HUES48 (cell line): ENCODE measurements at regions not wholly inside any gene's neighbourhood (a gene's known extent, or its start where the extent isn't known, plus 50 kb on each side); places are given as distances from the start of the nearest gene placed in this dataset.
A peak's percentile ranks its signal among the peaks of the same experiment; 100 is the strongest.
"Not testable (repeated sequence)": the region's sequence is repeated elsewhere in the genome, so short reads cannot be mapped to it uniquely, and the experiment has no call there.

Source experiments
- H3K27ac ChIP-seq: one replicate; pipeline ENCODE4 v1.7.0; 2013; ENCODE audit warnings: low read depth, low read length, inconsistent platforms
- H3K27me3 ChIP-seq: 2 replicates; pipeline ENCODE4 v1.6.1; 2013; ENCODE audit warnings: mild to moderate bottlenecking, low read length; ENCODE audit not compliant: control insufficient read depth, insufficient read depth
- H3K36me3 ChIP-seq: 2 replicates; pipeline ENCODE4 v1.6.1; 2013; ENCODE audit warnings: low read length; ENCODE audit not compliant: control insufficient read depth, insufficient read depth
- H3K4me1 ChIP-seq: 2 replicates; pipeline ENCODE4 v1.6.1; 2013; ENCODE audit warnings: mild to moderate bottlenecking, low read length; ENCODE audit not compliant: control insufficient read depth, insufficient read depth
- H3K4me3 ChIP-seq: 2 replicates; pipeline ENCODE4 v1.5.1; 2013; ENCODE audit warnings: mild to moderate bottlenecking, low read depth, low read length
- H3K9ac ChIP-seq: 2 replicates; pipeline ENCODE4 v1.6.1; 2013; ENCODE audit warnings: mild to moderate bottlenecking, low read depth, low read length, moderate library complexity
- H3K9me3 ChIP-seq: 2 replicates; pipeline ENCODE4 v1.6.1; 2013; ENCODE audit warnings: low read length; ENCODE audit not compliant: control insufficient read depth, insufficient read depth

GRCh38 chr2:139720056-139720455 lies 939.9 kb upstream of the NXPH2 start:
- H3K9ac ChIP-seq = no peak overlapping the region
- H3K4me3 ChIP-seq = no peak overlapping the region
- H3K4me1 ChIP-seq = peaks cover 47% of the 10 kb centered on the region
- H3K36me3 ChIP-seq = no peaks in the 10 kb centered on the region
- no peaks in the 10 kb centered on the region for H3K9me3 ChIP-seq
- H3K27ac ChIP-seq = no peak overlapping the region
- H3K27me3 ChIP-seq = no peaks in the 10 kb centered on the region; the same call in 1 of the 2 replicates

DNA sequence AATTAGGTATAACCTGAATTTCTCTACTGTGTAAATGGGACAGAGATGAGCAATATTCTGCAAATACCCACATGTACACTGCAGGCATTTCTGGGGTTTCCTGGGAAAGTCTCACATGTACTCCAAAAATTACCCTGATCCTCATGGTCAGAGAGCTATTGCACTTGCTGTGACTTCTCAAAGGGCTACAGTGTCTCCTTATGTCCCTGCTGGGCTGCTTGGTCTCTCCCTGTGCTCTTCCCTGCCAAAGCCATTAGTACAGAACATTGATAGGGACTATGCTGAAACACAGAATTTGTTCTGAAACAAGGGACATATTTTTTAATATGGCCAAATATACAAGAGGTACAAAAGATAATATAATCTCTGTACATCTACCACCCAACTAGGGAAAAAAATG lies 924.4 kb upstream of the NXPH2 start:
- Histone ChIP-seq H3K9me3 (no peaks in the 10 kb centered on the region), H3K27me3 (no peaks in the 10 kb centered on the region), H3K4me1 (peaks cover 6% of the 10 kb centered on the region; the same call in 1 of the 2 replicates), H3K27ac (no peak overlapping the region), H3K4me3 (no peak overlapping the region), H3K9ac (no peak overlapping the region), H3K36me3 (no peaks in the 10 kb centered on the region)

DNA sequence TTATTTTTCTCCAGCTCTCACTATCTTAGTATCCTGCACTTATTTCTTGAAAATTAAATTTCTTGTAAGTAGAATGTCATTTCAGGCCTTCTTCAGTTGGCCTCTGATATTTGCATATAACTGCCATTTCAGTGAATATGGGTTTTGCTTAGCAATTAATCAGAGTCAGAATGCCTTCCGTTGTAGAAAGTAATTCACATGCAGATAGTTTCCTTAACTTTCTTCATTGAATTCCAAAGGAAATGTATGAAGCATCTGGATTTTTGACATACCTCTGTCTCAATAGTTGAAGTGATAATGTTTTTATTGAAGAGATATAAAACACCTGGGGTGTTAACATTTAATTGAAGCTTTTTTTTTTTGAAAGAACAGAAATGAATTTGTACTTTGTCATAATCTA lies 914.1 kb upstream of the NXPH2 start:
- H3K36me3 ChIP-seq = no peaks in the 10 kb centered on the region
- no peaks in the 10 kb centered on the region for H3K9me3 ChIP-seq

DNA sequence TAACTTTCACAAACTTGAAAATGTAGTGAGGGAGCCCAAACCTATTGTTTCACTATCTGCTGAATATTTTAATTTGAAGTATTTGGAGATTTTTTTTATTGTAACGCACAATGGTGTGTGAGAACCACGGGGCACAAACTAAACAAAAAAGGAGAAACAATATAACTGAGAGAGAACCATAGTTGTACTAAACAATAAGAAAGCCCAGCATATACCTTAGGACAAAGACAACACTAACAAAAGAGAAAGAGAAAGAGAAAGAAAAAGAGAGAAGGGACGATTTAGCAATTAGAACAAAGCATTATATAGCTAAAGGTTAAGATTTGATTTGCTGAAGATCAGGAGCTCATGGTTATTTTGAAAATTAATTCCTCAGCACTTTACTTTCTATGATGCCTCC lies 906.0 kb upstream of the NXPH2 start:
- no peak overlapping the region for H3K27ac ChIP-seq
- H3K4me1 ChIP-seq = peaks cover 35% of the 10 kb centered on the region
- H3K9ac ChIP-seq = no peak overlapping the region
- H3K9me3 ChIP-seq = no peaks in the 10 kb centered on the region
- H3K27me3 ChIP-seq = no peaks in the 10 kb centered on the region
- no peaks in the 10 kb centered on the region for H3K36me3 ChIP-seq
- no peak overlapping the region for H3K4me3 ChIP-seq

More for the DNA sequence above, 914.1 kb upstream of the NXPH2 start:
- Histone ChIP-seq H3K27me3 (no peaks in the 10 kb centered on the region), H3K4me3 (peak overlapping the region; percentile 14; the same call in 1 of the 2 replicates), H3K4me1 (peaks cover 42% of the 10 kb centered on the region), H3K9ac (no peak overlapping the region), H3K27ac (peak overlapping the region; percentile 29)

- Histone ChIP-seq H3K36me3 (no peaks in the 10 kb centered on the region), H3K9ac (no peak overlapping the region), H3K27ac (no peak overlapping the region), H3K4me3 (no peak overlapping the region), H3K27me3 (no peaks in the 10 kb centered on the region), H3K4me1 (peaks cover 27% of the 10 kb centered on the region), H3K9me3 (no peaks in the 10 kb centered on the region)
These were observed 905.1 kb upstream of the NXPH2 start for GRCh38 chr2:139685090-139685983.

DNA sequence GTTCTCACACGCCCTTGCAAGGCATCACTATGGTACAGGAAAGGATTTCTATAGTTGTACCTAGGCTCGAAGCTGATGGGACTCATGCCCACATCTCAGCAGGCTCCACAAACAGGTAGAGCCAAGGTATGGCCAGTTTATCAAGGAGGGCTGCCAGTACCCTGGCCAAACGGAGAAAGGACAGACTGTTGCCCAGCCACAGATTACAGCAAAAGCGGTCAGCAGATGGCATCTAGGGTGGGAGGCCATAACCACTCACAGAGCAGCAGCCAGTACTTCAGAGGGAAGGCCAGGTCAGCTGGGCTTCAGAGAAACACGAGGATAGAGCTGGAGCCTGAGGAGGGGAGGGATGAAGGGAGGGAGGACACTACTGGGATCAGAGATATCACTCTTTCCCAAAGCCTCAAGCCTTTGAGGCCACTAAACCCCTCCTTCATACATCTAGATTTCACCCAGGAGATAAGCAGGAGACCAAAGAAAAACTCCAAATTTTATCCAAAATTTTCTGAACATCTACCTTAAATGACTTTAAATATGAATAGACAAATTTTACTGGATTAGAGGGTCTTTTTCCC lies 904.2 kb upstream of the NXPH2 start:
- H3K27ac ChIP-seq = no peak overlapping the region
- no peak overlapping the region for H3K4me3 ChIP-seq
- no peaks in the 10 kb centered on the region for H3K27me3 ChIP-seq
- H3K9me3 ChIP-seq = no peaks in the 10 kb centered on the region
- H3K36me3 ChIP-seq = no peaks in the 10 kb centered on the region
- H3K9ac ChIP-seq = no peak overlapping the region
- peaks cover 24% of the 10 kb centered on the region for H3K4me1 ChIP-seq

DNA sequence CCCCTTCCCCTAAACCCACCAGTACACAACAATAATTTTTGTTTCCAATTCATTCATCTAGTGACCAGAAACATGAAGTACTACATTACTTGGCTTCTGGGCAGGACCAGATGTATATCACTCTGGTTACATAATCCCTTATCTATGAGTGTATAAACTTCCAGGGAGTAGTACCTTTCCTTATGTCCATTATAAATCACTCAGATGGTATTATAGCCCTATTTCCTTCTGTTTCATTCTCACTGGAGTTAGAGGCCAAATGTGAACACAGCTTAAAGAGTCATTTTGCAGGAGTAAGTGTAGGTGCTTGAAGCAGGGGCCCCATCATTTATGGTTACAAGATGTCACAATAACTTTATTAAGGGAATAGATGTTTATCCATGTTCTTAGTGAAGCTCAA lies 894.4 kb upstream of the NXPH2 start:
- H3K9ac ChIP-seq = no peak overlapping the region
- no peaks in the 10 kb centered on the region for H3K27me3 ChIP-seq
- H3K27ac ChIP-seq = no peak overlapping the region
- H3K36me3 ChIP-seq = no peaks in the 10 kb centered on the region
- H3K4me1 ChIP-seq = no peaks in the 10 kb centered on the region
- H3K4me3 ChIP-seq = no peak overlapping the region
- no peaks in the 10 kb centered on the region for H3K9me3 ChIP-seq

- not testable (repeated sequence) for H3K4me1 ChIP-seq, H3K36me3 ChIP-seq, H3K9me3 ChIP-seq, H3K4me3 ChIP-seq, H3K27ac ChIP-seq, H3K9ac ChIP-seq, H3K27me3 ChIP-seq
These were observed 893.3 kb upstream of the NXPH2 start for GRCh38 chr2:139673447-139673846.

GRCh38 chr2:139669675-139670074 lies 889.5 kb upstream of the NXPH2 start:
- H3K27ac ChIP-seq = no peak overlapping the region
- no peak overlapping the region for H3K4me3 ChIP-seq
- no peaks in the 10 kb centered on the region for H3K4me1 ChIP-seq
- H3K9ac ChIP-seq = no peak overlapping the region
- H3K36me3 ChIP-seq = no peaks in the 10 kb centered on the region
- no peaks in the 10 kb centered on the region for H3K9me3 ChIP-seq
- H3K27me3 ChIP-seq = no peaks in the 10 kb centered on the region

- Histone ChIP-seq H3K27ac (no peak overlapping the region), H3K27me3 (no peaks in the 10 kb centered on the region), H3K9ac (no peak overlapping the region), H3K9me3 (peaks cover 9% of the 10 kb centered on the region), H3K4me3 (no peak overlapping the region), H3K36me3 (no peaks in the 10 kb centered on the region), H3K4me1 (no peaks in the 10 kb centered on the region)
These were observed 872.2 kb upstream of the NXPH2 start for GRCh38 chr2:139652385-139652784.

DNA sequence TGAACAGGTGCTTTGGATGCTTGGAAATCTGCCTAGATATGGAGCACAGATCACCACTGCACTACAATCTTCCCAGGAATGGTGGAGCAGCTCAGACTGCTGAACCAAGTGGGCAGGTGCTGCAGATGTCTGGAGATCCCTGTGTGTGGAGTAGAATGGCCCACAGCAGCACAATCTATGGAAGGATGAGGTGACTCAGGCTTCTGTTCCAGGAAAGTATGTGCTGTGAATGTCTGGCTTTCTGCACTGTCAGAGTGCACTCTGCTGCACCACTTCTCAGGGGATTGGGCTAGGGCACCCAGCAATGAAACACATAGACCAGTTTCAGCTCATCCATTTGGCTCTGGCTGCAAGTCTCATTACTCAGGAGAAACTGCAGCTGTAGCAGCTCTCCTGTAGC lies 865.4 kb upstream of the NXPH2 start:
- H3K4me3 ChIP-seq = no peak overlapping the region
- peaks cover 9% of the 10 kb centered on the region for H3K9me3 ChIP-seq
- H3K9ac ChIP-seq = no peak overlapping the region
- no peaks in the 10 kb centered on the region for H3K36me3 ChIP-seq
- H3K27me3 ChIP-seq = no peaks in the 10 kb centered on the region
- no peaks in the 10 kb centered on the region for H3K4me1 ChIP-seq
- H3K27ac ChIP-seq = no peak overlapping the region
